HG02678 (cell line): ENCODE measurements at regions not wholly inside any gene's neighbourhood (a gene's known extent, or its start where the extent isn't known, plus 50 kb on each side); places are given as distances from the start of the nearest gene placed in this dataset.
"Not testable (repeated sequence)": the region's sequence is repeated elsewhere in the genome, so short reads cannot be mapped to it uniquely, and the experiment has no call there.

Source experiments
- ATAC-seq: cut with Tn5 transposase; IDR thresholded peaks from one replicate; pipeline ENCODE4 v1.9.1; 2021; ENCODE audit warnings: mild to moderate bottlenecking, moderate library complexity; ENCODE audit not compliant: unreplicated experiment

- not testable (repeated sequence) for ATAC-seq
Measured at GRCh38 chr1:143842058-143842457, 129.7 kb downstream of the FAM72C start.

GRCh38 chr1:143839182-143839581 is 132.6 kb downstream of the FAM72C start:
- ATAC-seq = not testable (repeated sequence)

- ATAC-seq = not testable (repeated sequence)
Measured at GRCh38 chr1:143838598-143838929, 133.2 kb downstream of the FAM72C start.

GRCh38 chr1:143837924-143838597 is 133.7 kb downstream of the FAM72C start:
- ATAC-seq = not testable (repeated sequence)

- ATAC-seq = not testable (repeated sequence)
Measured at GRCh38 chr1:143833376-143833775, 138.4 kb downstream of the FAM72C start.

- not testable (repeated sequence) for ATAC-seq
Measured at GRCh38 chr1:143832379-143832716, 139.4 kb downstream of the FAM72C start.

GRCh38 chr1:143831479-143832378 is 140.1 kb downstream of the FAM72C start:
- not testable (repeated sequence) for ATAC-seq

GRCh38 chr1:143826162-143826561 is 145.6 kb downstream of the FAM72C start:
- not testable (repeated sequence) for ATAC-seq

- not testable (repeated sequence) for ATAC-seq
Measured at GRCh38 chr1:143824266-143824665, 147.5 kb downstream of the FAM72C start.

GRCh38 chr1:143820058-143820457 is 151.7 kb downstream of the FAM72C start:
- ATAC-seq = not testable (repeated sequence)

GRCh38 chr1:143816369-143816768 is 155.4 kb downstream of the FAM72C start:
- ATAC-seq = not testable (repeated sequence)

GRCh38 chr1:143805374-143805773 is 166.4 kb downstream of the FAM72C start:
- not testable (repeated sequence) for ATAC-seq

- ATAC-seq = not testable (repeated sequence)
Measured at GRCh38 chr1:143804707-143805356, 167.0 kb downstream of the FAM72C start.

- ATAC-seq = peak; percentile 48
Measured at GRCh38 chr1:143803927-143804411, 167.8 kb downstream of the FAM72C start.

- not testable (repeated sequence) for ATAC-seq
Measured at GRCh38 chr1:143803095-143803494, 168.7 kb downstream of the FAM72C start.

- peak; percentile 52 for ATAC-seq
Measured at GRCh38 chr1:143799568-143800187, 172.1 kb downstream of the FAM72C start.

GRCh38 chr1:143796369-143796768 is 175.4 kb downstream of the FAM72C start:
- ATAC-seq = not testable (repeated sequence)

- ATAC-seq = not testable (repeated sequence)
Measured at GRCh38 chr1:143792047-143792937, 179.5 kb downstream of the FAM72C start.

- ATAC-seq = not testable (repeated sequence)
Measured at GRCh38 chr1:143786381-143786780, 185.4 kb downstream of the FAM72C start.

GRCh38 chr1:143785883-143786282 is 185.9 kb downstream of the FAM72C start:
- not testable (repeated sequence) for ATAC-seq
